Naive thymus-derived CD8-positive, alpha-beta T cell (primary cell): ENCODE measurements at regions not wholly inside any gene's neighbourhood (a gene's known extent, or its start where the extent isn't known, plus 50 kb on each side); places are given as distances from the start of the nearest gene placed in this dataset.

Source experiments
- ATAC-seq, 2 donors: fragments of 150-1000 bp; cut with Tn5 transposase in 1 of 2; sonication (Bioruptor Pico), chemical (Tn5 transposase) in 1 of 2; 1 replicate in 1 of 2; 2 replicates in 1 of 2; pipeline ENCODE4 v1.10.0; 2021; ENCODE audit warnings: mild to moderate bottlenecking in 2 of 2, moderate library complexity in 2 of 2
- POLR2A ChIA-PET: fragments of 350-600 bp; sonication (Branson Sonifier 250); formaldehyde crosslinking; loops from one replicate; lab custom pipeline; 2021; ENCODE audit warnings: antibody characterized with exemption; lab: Charles Lee
- DNase-seq, 10 donors: peaks; one replicate each; pipeline versions ENCODE4 v3.0.0 to v3.0.0-alpha.2; 2020 to 2022
- H3K27ac Mint-ChIP-seq, 10 donors: one replicate each; pipeline ENCODE4 v1.8.0; 2020 to 2022; ENCODE audit warnings: mild to moderate bottlenecking in 10 of 10, mixed read lengths in 10 of 10, moderate library complexity in 4 of 10, inconsistent platforms in 1 of 10
- H3K27me3 Mint-ChIP-seq, 5 donors: one replicate each; pipeline ENCODE4 v1.8.0; 2021 to 2022; ENCODE audit warnings: mixed read lengths in 5 of 5
- H3K36me3 Mint-ChIP-seq, 3 donors: one replicate each; pipeline ENCODE4 v1.8.0; 2020 to 2022; ENCODE audit warnings: mixed read lengths in 3 of 3, mild to moderate bottlenecking in 2 of 3, inconsistent platforms in 1 of 3
- H3K4me1 Mint-ChIP-seq, 4 donors: one replicate each; pipeline ENCODE4 v1.8.0; 2021 to 2022; ENCODE audit warnings: mixed read lengths in 4 of 4
- H3K4me3 Mint-ChIP-seq, 10 donors: one replicate each; pipeline ENCODE4 v1.8.0; 2020 to 2022; ENCODE audit warnings: mild to moderate bottlenecking in 10 of 10, mixed read lengths in 10 of 10, moderate library complexity in 6 of 10, inconsistent platforms in 1 of 10
- H3K9me3 Mint-ChIP-seq, 9 donors: one replicate each; pipeline ENCODE4 v1.8.0; 2020 to 2022; ENCODE audit warnings: mixed read lengths in 9 of 9, mild to moderate bottlenecking in 3 of 9, inconsistent platforms in 1 of 9, moderate library complexity in 1 of 9

DNA sequence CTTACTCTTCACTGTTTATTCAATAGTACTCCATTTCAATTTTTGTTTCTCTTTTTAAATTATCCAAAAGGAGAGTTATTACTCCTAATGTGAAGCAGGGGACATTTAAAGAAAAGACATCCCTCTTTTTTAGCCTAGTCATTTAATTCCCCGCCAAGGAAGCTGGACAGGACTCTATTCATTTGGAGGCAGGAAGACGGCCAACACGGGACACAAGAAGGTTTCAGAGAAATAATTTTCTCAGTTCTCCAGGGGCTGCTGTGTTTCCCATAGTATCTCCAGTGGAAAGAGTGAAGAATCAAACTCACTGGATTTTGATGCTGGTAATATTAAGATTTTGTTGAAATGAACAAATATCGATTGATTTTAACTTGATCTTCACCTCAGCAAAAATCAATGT is 833.7 kb downstream of the ROBO2 start:
- no peak for ATAC-seq
- DNase-seq = no peak
- H3K36me3 Mint-ChIP-seq = no peaks in the 10 kb centered on the region
- H3K27me3 Mint-ChIP-seq = no peaks in the 10 kb centered on the region
- H3K9me3 Mint-ChIP-seq = peaks cover 9 to 37% (median 20%) of the 10 kb centered on the region in 9 donors
- no peak overlapping the region for H3K27ac Mint-ChIP-seq
- H3K4me3 Mint-ChIP-seq = no peak overlapping the region
- no peaks in the 10 kb centered on the region for H3K4me1 Mint-ChIP-seq
- POLR2A ChIA-PET = no interaction called here

DNA sequence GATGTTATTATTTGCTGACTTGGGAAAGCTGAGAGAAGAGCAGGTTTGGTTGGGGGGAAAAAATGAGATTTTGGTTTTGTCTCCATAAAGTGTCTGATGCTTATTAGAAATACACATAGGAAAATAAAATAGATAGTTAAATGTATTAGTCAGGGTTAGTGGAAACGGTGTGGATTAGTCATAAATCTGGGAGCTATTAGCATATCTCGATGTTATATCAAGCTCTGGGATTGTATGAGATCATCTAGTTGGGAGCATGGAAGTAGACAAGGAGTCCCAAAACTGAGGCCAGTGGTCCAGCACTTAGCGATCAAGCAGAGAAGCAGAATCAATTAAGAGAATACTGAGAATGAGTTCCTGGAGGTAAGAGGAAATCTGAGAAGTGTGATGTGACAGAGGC is 845.5 kb downstream of the ROBO2 start:
- DNase-seq (no peak), ATAC-seq (no peak)
- H3K27ac Mint-ChIP-seq = no peak overlapping the region
- no peaks in the 10 kb centered on the region for H3K4me1 Mint-ChIP-seq
- H3K9me3 Mint-ChIP-seq = peaks cover 0 to 30% (median 6%) of the 10 kb centered on the region in 9 donors
- no peaks in the 10 kb centered on the region for H3K36me3 Mint-ChIP-seq
- POLR2A ChIA-PET = no interaction called here
- H3K4me3 Mint-ChIP-seq = no peak overlapping the region
- H3K27me3 Mint-ChIP-seq = no peaks in the 10 kb centered on the region

DNA sequence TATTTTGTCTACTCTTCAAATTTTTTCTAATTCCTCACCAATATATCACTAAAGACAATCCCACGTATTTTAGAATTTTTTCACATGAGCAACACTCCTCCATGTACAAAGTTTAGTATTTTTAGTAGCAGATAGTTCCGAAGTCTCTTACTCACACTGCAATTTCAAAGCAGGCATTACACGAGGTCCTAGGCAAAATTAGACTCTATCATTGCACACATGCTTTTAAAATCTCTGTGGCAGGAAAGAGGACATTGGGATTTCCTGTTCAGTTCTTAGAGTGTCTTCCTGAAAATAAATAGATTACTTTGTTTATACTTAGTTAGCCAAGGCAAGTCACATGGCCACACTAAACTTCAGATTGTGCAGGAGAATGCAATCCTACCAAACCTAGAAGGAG is 847.7 kb downstream of the ROBO2 start:
- H3K4me3 Mint-ChIP-seq = no peak overlapping the region
- no peaks in the 10 kb centered on the region for H3K4me1 Mint-ChIP-seq
- H3K9me3 Mint-ChIP-seq = peaks cover 0 to 15% (median 4%) of the 10 kb centered on the region in 9 donors
- no peak for DNase-seq
- no peaks in the 10 kb centered on the region for H3K27me3 Mint-ChIP-seq
- POLR2A ChIA-PET = no interaction called here
- ATAC-seq = no peak
- no peak overlapping the region for H3K27ac Mint-ChIP-seq
- no peaks in the 10 kb centered on the region for H3K36me3 Mint-ChIP-seq

DNA sequence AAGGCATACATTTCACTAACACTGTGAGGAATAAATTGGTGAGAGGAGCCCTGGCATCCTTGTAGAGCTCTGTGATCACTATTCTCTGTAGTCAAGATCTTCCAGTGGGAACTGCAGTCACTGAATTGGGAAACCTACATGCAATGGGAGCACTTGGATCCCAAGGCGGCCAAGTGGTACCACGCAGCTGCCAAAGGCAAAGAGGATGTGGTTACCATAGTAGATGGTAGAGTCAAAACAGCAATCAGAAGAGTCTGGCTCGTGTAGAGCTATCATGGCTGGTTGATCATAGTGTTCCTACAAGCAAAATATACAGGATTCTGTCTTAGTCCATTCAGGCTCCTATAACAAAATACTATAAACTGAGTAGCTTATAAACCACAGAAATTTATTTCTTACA is 849.7 kb downstream of the ROBO2 start:
- H3K36me3 Mint-ChIP-seq = no peaks in the 10 kb centered on the region
- no peaks in the 10 kb centered on the region for H3K4me1 Mint-ChIP-seq
- POLR2A ChIA-PET = no interaction called here
- no peak for DNase-seq
- H3K27ac Mint-ChIP-seq = no peak overlapping the region
- peaks cover 0 to 19% (median 9%) of the 10 kb centered on the region in 9 donors for H3K9me3 Mint-ChIP-seq
- no peaks in the 10 kb centered on the region for H3K27me3 Mint-ChIP-seq
- no peak overlapping the region for H3K4me3 Mint-ChIP-seq
- no peak for ATAC-seq

DNA sequence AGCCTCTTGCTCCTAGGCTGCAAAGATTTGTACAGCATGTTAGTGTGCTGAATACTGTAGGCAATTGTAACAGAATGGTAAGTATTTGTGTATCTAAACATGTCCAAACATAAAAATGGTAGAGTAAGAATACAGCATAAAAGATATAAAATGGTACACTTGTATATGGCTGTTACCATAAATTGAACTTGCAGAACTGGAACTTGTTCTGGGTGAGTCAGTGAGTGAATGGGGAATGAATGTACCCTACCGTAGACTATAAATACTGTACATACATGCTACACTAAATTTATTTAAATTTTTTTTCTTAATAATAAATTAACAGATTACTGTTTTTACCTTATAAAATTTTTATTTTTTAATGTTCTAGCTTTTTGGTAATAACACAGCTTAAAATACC is 858.7 kb downstream of the ROBO2 start:
- Mint-ChIP-seq H3K27me3 (no peaks in the 10 kb centered on the region), H3K9me3 (peaks cover 0 to 42% (median 17%) of the 10 kb centered on the region in 9 donors), H3K27ac (no peak overlapping the region), H3K4me1 (no peaks in the 10 kb centered on the region), H3K36me3 (peaks cover 0 to 17% (median 0%) of the 10 kb centered on the region in 3 donors), H3K4me3 (no peak overlapping the region)
- DNase-seq = no peak
- POLR2A ChIA-PET = no interaction called here
- no peak for ATAC-seq

DNA sequence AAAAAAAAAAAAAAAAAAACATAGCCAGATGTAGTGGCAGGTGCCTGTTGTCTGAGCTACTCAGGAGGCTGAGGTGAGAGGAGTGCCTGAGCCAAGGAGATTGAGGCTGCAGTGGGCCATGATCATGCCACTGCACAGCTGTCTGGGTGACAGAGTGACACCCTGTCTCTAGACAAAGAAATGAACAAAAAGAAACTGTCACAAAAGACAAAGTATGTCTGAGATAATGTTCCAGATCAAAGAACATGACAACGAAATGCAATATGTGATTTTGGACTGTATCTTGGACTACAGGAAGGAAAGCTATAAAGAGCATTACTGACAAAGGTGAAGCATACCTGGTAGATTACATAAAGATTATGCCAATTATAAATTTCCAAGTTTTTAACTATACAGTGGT is 862.8 kb downstream of the ROBO2 start:
- DNase-seq (no peak), ATAC-seq (no peak)
- H3K9me3 Mint-ChIP-seq = peaks cover 0 to 24% (median 11%) of the 10 kb centered on the region in 9 donors
- no peaks in the 10 kb centered on the region for H3K27me3 Mint-ChIP-seq
- no peak overlapping the region for H3K27ac Mint-ChIP-seq
- H3K36me3 Mint-ChIP-seq = peaks cover 0 to 14% (median 0%) of the 10 kb centered on the region in 3 donors
- no peaks in the 10 kb centered on the region for H3K4me1 Mint-ChIP-seq
- no peak overlapping the region for H3K4me3 Mint-ChIP-seq
- POLR2A ChIA-PET = no interaction called here

DNA sequence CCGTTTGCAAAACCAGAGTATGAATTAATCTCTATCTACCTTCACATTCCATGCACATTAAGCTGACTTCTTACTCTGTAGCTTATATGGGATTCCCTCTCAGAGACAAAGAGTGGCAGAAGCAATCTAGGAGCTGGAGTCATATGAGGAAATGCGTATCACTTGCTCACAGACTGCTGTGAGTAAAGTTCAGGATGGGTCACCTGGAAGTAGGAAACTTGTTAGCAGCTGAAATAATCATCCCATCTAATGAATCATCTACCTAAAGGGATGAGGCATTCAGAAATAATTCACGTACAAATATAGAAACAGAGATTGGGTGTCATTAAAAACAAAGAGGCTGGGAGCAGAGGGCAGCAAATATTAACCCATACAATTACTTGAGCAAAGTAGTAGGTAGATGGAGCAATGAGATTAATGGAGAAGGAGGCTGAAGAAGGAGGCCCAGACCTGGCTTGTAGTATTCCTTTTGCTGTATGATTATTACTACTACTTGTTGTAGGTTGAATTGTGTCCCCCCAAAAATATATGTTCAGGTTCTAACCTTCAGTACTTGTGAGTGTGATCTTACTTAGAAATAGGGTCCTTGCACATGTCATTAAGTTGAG is 866.3 kb downstream of the ROBO2 start:
- DNase-seq (no peak), ATAC-seq (no peak)
- POLR2A ChIA-PET = no interaction called here
- H3K4me3 Mint-ChIP-seq = no peak overlapping the region
- no peaks in the 10 kb centered on the region for H3K27me3 Mint-ChIP-seq
- H3K4me1 Mint-ChIP-seq = no peaks in the 10 kb centered on the region
- H3K36me3 Mint-ChIP-seq = no peaks in the 10 kb centered on the region
- no peak overlapping the region for H3K27ac Mint-ChIP-seq
- H3K9me3 Mint-ChIP-seq = peaks cover 0 to 24% (median 16%) of the 10 kb centered on the region in 9 donors

DNA sequence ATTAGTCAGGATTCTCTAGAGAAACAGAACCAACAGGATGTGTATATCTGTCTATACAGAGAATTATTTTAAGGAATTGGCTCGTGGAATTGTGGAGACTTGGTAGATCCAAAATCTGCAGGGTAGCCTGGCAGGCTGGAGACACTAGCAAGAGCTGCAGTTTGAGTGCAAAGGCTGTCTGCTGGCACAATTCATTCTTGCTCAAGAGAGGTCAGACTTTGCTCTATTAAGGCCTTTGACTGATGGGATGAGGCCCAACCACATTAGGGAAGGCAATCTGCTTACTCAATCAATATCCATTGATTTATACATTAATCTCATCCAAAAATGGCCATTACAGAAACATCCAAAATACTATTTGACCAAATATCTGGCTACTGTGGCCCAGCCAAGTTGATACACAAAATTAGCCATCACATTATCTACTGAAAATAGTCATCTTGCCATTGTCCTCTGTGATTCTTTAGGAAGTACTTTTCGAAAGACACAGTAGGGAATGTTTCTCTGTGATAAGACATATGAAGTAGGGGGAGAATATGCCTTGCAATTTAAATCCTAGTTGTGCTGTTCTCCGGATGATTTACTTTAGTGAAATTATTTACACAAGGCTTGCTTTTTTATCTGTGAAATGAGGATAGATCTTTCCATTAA is 873.8 kb downstream of the ROBO2 start:
- no peak for ATAC-seq
- H3K27ac Mint-ChIP-seq = no peak overlapping the region
- H3K4me3 Mint-ChIP-seq = no peak overlapping the region
- peaks cover 0 to 16% (median 9%) of the 10 kb centered on the region in 9 donors for H3K9me3 Mint-ChIP-seq
- no peaks in the 10 kb centered on the region for H3K4me1 Mint-ChIP-seq
- H3K36me3 Mint-ChIP-seq = no peaks in the 10 kb centered on the region
- no peak for DNase-seq
- no peaks in the 10 kb centered on the region for H3K27me3 Mint-ChIP-seq
- POLR2A ChIA-PET = no interaction called here

DNA sequence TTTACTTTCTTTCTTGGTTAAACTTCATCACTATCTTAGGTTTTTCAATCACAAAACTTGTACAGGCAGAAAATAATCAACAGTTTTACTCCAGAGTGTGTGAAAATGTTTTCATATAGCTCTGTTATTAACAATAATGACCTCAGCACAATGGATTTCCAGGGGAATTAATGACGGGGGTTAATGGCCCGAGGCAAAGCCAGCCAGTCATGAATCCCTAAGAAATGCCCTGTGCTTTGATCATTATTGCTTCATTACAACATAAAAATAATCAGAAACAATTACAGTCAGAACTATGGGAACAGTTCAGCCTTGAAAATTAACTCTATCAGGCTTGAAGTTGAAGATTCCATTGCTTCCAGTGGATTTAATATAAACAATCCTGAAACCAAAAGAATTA is 875.4 kb downstream of the ROBO2 start:
- Mint-ChIP-seq H3K4me3 (no peak overlapping the region), H3K9me3 (peaks cover 0 to 18% (median 7%) of the 10 kb centered on the region in 9 donors), H3K36me3 (no peaks in the 10 kb centered on the region), H3K27ac (no peak overlapping the region), H3K4me1 (no peaks in the 10 kb centered on the region), H3K27me3 (no peaks in the 10 kb centered on the region)
- ATAC-seq (no peak), DNase-seq (no peak)
- POLR2A ChIA-PET = no interaction called here

DNA sequence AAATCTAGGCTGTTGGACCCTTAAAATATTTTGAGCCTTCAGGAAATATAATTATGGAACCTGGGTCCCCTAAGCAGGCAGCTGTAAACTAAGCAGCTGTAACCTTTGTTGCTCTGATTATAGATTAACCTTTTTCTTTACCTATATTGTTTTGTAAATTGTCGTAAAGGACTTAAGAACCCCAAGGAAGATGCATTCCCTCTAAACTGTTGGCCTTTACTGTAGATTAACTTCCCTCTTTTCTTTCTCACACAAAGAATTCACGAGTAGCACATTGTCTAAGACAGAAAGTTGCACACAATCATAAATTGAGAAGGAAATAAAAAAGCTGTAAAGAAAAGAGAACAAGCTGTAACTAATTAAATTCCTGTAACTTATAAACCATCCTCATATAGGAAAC is 877.3 kb downstream of the ROBO2 start:
- H3K36me3 Mint-ChIP-seq = no peaks in the 10 kb centered on the region
- H3K27me3 Mint-ChIP-seq = no peaks in the 10 kb centered on the region
- ATAC-seq (no peak), DNase-seq (no peak)
- peaks cover 0 to 14% (median 9%) of the 10 kb centered on the region in 9 donors for H3K9me3 Mint-ChIP-seq
- H3K27ac Mint-ChIP-seq = no peak overlapping the region
- POLR2A ChIA-PET = interaction anchor here (0.6 kb wide), 1 partner anchor 8 kb away, joined by 4 read pairs; no protein-coding TSS in a partner anchor
- no peak overlapping the region for H3K4me3 Mint-ChIP-seq
- no peaks in the 10 kb centered on the region for H3K4me1 Mint-ChIP-seq

DNA sequence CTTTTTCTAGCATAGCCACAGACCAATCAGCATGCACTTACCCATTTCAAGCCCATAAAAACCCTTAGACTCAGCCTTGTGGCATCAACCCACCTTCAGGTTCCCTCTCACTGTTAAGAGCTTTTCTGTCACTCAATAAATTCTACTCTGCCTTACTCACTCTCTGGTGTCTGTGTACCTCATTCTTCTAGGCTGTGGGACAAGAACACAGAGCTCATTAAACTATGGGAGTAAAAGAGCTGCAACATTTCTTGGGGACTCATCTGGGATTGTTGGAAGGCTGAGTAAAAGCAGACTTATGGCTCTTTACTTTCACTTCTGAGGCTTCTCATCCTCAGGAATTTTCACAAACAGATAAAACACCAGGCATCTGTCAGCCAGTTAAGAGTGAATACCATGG is 879.3 kb downstream of the ROBO2 start:
- POLR2A ChIA-PET = no interaction called here

DNA sequence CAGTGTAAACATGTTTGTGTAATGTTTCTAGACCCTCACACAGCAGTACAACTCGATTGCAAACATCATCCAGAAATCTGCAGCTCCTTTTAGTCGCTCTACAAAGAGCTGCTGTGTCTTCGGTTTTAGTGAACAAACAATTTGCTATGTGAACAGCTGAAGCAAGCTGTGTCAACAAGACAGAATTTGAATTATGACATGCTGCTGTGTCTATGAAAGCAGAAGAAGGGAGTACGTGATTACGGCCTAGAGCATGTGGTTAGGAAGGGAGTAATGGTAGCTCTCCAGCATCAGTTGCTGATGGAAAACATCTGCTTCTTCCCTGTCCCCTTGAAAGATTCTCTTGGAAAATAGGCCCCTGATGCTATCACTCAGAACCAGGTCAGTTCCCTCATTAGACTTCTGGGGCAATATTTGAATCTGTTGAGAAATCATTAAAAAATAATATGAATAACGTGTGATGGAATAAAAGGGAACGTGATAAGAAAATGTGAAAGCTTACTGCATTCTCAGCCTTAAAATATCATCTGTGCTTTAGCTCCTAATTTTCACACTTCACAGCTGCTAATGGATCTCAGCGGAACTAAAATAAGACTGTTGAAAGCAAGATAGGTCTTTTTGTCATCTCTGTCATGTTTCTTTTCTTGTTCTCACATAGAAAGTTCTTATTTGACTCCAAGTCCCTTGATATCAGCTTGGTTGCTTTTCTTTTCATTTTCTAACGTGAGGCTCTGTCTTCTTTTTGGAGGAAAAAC is 891.5 kb downstream of the ROBO2 start:
- Mint-ChIP-seq H3K36me3 (no peaks in the 10 kb centered on the region), H3K9me3 (peaks cover 0 to 29% (median 9%) of the 10 kb centered on the region in 9 donors), H3K27ac (no peak overlapping the region), H3K4me1 (no peaks in the 10 kb centered on the region), H3K4me3 (no peak overlapping the region), H3K27me3 (no peaks in the 10 kb centered on the region)
- POLR2A ChIA-PET = no interaction called here
- DNase-seq (no peak), ATAC-seq (no peak)

More for the DNA sequence above, 879.3 kb downstream of the ROBO2 start:
- Mint-ChIP-seq H3K36me3 (no peaks in the 10 kb centered on the region), H3K27me3 (no peaks in the 10 kb centered on the region), H3K4me1 (no peaks in the 10 kb centered on the region), H3K9me3 (peaks cover 3 to 14% (median 9%) of the 10 kb centered on the region in 9 donors), H3K4me3 (no peak overlapping the region), H3K27ac (no peak overlapping the region)
- ATAC-seq = no peak
- DNase-seq = no peak

DNA sequence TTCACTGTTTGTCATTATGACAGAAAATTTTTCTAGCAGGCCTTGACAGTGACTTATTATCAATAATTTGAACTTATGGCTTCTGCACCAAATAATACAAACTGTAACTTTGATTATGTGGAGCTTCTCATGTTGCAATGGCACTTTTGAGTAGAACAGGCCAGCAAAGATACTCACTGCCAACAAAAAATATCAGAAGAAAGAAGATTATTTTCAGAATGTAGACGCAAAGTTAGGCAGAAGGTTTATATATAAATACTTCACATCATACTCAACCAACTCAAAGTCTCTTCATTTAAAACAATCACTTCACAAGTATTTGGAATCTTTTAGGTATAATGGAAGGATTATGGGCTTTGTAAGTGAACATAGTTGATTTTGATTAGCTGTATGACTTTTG is 893.0 kb downstream of the ROBO2 start:
- Mint-ChIP-seq H3K27me3 (no peaks in the 10 kb centered on the region), H3K27ac (no peak overlapping the region), H3K36me3 (no peaks in the 10 kb centered on the region), H3K9me3 (peaks cover 0 to 29% (median 9%) of the 10 kb centered on the region in 9 donors), H3K4me1 (no peaks in the 10 kb centered on the region), H3K4me3 (no peak overlapping the region)
- ATAC-seq (no peak), DNase-seq (no peak)
- POLR2A ChIA-PET = no interaction called here
